GM12872 (cell line): ENCODE measurements at regions not wholly inside any gene's neighbourhood (a gene's known extent, or its start where the extent isn't known, plus 50 kb on each side); places are given as distances from the start of the nearest gene placed in this dataset.

ENCODE experiments used
- CTCF ChIP-seq: IDR thresholded peaks from 3 replicates; pipeline ENCODE4 v1.5.1; 2011; ENCODE audit warnings: low read depth, mild to moderate bottlenecking, low read length, moderate library complexity; ENCODE audit not compliant: insufficient read depth

- TF ChIP-seq CTCF: no peak
These were observed 60.7 kb upstream of the FGF14 start for GRCh38 chr13:102462570-102462969.

DNA sequence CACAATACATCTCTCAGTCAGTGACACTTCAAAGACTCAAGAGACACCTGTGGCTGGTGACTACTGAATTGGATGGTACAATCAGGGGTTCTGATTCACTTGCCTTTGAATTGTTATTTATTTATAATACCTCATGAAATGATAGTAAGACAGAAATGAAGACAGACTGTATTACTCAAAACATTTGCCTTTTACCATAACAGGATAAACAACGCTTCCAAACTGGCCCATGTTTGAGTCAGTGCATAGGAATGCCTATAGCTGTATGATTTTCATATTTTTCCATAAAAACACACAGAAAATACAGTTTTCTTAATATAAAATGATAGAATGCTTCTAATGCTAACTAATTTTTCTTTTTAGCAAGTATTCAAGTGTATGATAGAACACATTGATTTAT lies 59.5 kb upstream of the FGF14 start:
- no peak for TF ChIP-seq CTCF

- no peak for TF ChIP-seq CTCF
These were observed 59.0 kb upstream of the FGF14 start for GRCh38 chr13:102460806-102461205.

DNA sequence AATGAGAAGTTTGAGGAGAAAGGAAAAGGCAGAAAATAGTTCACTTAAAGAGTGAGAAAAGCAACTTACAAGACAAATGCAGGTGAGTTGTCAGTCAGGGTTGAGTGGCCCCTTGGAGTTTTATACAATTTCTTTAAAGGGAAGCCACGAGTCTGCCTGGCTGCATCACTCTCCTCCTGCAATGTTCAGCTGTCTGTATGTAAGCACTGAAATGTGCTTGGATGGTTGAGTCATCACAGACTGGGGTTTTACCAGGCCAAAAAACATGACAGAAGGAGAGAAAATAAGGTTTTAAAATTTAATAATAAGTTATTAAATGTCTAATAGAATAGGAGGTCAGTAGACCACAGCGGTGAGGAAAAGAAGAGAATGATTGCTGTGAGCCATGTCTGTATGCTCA lies 51.0 kb upstream of the FGF14 start:
- no peak for TF ChIP-seq CTCF
